Uterus (tissue), 3 donors: ENCODE measurements at regions not wholly inside any gene's neighbourhood (a gene's known extent, or its start where the extent isn't known, plus 50 kb on each side); places are given as distances from the start of the nearest gene placed in this dataset.

ENCODE experiments used
- DNase-seq, 2 donors: peaks; one replicate each; pipeline ENCODE4 v3.0.0-alpha.2; 2019 to 2020
- H3K27ac ChIP-seq, 2 donors: fragments of 200-600 bp; sonication (generic); 1 replicate in 1 of 2; 2 replicates in 1 of 2; pipeline ENCODE4 v1.5.1; 2016 to 2018
- H3K27me3 ChIP-seq, 2 donors: fragments of 200-600 bp; sonication (generic); one replicate each; pipeline ENCODE4 v1.5.1; 2018 to 2019; ENCODE audit warnings: control low read depth in 1 of 2
- H3K36me3 ChIP-seq, 2 donors: fragments of 200-600 bp; sonication (generic); one replicate each; pipeline ENCODE4 v1.5.1; 2019; ENCODE audit warnings: control low read depth in 1 of 2
- H3K4me1 ChIP-seq, 2 donors: fragments of 200-600 bp; sonication (generic); one replicate each; pipeline ENCODE4 v1.5.1; 2018 to 2019; ENCODE audit warnings: control low read depth in 1 of 2
- H3K4me3 ChIP-seq, 2 donors: fragments of 200-600 bp; sonication (generic); 1 replicate in 1 of 2; 2 replicates in 1 of 2; pipeline ENCODE4 v1.5.1; 2018 to 2019; ENCODE audit warnings: mild to moderate bottlenecking in 1 of 2
- H3K9me3 ChIP-seq, 2 donors: fragments of 200-600 bp; sonication (generic); one replicate each; pipeline ENCODE4 v1.5.1; 2019; ENCODE audit warnings: control low read depth in 1 of 2
- POLR2A ChIP-seq, 2 donors: fragments of 450-650 bp; IDR thresholded peaks; one replicate each; pipeline ENCODE4 v1.6.1; 2016; ENCODE audit warnings: antibody characterized with exemption in 2 of 2, mild to moderate bottlenecking in 1 of 2, moderate library complexity in 1 of 2
- intact Hi-C: fragments of 100-400 bp; cut with DNase I; formaldehyde crosslinking; loops from one replicate; pipeline ENCODE4 v1.15.1; 2023; ENCODE audit warnings: low total_unique reads
- TF ChIP-seq, protein P1 (sequence below), 4 experiments: fragments of 200-600 bp in 2 of 4; fragments of 450-650 bp in 2 of 4; sonication (generic) in 2 of 4; IDR thresholded peaks; one replicate each; pipeline ENCODE4 v1.5.1; 2016 to 2019; ENCODE audit warnings: antibody characterized with exemption in 4 of 4, mild to moderate bottlenecking in 2 of 4, moderate library complexity in 1 of 4
- donor health status: DM: yes; HTN: yes; CAD: no.

DNA sequence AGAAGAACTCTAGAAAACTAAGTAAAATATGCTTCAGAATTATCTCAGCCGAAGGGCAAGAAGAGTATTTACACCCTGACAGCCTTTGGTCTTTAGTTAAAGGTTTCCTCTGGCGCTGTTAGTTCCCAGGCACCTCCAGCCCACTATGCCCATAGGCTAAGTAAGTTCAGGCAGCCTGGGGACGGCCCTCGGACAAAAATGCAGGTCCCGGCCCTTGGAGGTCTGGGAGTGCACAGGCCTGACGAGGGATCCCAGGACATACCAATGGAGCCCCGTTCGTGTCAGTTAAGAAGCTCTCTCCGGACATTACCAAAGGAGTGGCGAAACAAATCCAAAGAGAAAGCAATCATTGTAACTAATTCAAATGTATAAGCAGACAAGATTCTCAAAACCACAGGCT lies 311.8 kb downstream of the CD83 start:
- no peak for DNase-seq
- Histone ChIP-seq H3K4me3 (no peak overlapping the region), H3K27me3 (no peaks in the 10 kb centered on the region), H3K4me1 (no peaks in the 10 kb centered on the region), H3K9me3 (no peaks in the 10 kb centered on the region), H3K27ac (no peak overlapping the region), H3K36me3 (no peaks in the 10 kb centered on the region)
- no peak for TF ChIP-seq POLR2A (IDR thresholded peaks at IDR 0.05)
- TF ChIP-seq, protein P1, sequence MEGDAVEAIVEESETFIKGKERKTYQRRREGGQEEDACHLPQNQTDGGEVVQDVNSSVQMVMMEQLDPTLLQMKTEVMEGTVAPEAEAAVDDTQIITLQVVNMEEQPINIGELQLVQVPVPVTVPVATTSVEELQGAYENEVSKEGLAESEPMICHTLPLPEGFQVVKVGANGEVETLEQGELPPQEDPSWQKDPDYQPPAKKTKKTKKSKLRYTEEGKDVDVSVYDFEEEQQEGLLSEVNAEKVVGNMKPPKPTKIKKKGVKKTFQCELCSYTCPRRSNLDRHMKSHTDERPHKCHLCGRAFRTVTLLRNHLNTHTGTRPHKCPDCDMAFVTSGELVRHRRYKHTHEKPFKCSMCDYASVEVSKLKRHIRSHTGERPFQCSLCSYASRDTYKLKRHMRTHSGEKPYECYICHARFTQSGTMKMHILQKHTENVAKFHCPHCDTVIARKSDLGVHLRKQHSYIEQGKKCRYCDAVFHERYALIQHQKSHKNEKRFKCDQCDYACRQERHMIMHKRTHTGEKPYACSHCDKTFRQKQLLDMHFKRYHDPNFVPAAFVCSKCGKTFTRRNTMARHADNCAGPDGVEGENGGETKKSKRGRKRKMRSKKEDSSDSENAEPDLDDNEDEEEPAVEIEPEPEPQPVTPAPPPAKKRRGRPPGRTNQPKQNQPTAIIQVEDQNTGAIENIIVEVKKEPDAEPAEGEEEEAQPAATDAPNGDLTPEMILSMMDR (IDR thresholded peaks at IDR 0.05), result no peak
- intact Hi-C loops, result no loop called here

DNA sequence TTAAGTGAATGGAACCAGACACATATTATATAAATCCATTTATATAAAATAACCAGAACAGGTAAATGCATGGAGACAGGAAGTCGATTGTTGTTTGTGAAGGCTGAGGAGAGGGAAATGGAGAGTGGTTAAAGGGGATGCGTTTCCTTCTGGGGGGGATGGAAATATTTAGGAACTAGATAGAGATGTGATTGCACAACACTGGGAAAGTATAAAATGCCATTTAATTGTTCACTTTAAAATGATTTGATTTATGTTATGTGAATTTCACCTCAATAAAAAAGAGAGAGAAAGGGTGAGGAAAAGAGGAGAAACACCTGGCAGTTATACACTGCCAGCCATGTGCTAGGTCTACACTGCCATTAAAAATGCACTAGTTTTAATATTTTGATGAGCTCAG lies 312.6 kb downstream of the CD83 start:
- Histone ChIP-seq H3K27ac (no peak overlapping the region), H3K36me3 (no peaks in the 10 kb centered on the region), H3K9me3 (no peaks in the 10 kb centered on the region), H3K4me3 (no peak overlapping the region), H3K27me3 (no peaks in the 10 kb centered on the region), H3K4me1 (no peaks in the 10 kb centered on the region)
- no peak for DNase-seq
- intact Hi-C loops, result no loop called here
- TF ChIP-seq POLR2A (IDR thresholded peaks at IDR 0.05), result no peak
- TF ChIP-seq, protein P1 (IDR thresholded peaks at IDR 0.05), result no peak

DNA sequence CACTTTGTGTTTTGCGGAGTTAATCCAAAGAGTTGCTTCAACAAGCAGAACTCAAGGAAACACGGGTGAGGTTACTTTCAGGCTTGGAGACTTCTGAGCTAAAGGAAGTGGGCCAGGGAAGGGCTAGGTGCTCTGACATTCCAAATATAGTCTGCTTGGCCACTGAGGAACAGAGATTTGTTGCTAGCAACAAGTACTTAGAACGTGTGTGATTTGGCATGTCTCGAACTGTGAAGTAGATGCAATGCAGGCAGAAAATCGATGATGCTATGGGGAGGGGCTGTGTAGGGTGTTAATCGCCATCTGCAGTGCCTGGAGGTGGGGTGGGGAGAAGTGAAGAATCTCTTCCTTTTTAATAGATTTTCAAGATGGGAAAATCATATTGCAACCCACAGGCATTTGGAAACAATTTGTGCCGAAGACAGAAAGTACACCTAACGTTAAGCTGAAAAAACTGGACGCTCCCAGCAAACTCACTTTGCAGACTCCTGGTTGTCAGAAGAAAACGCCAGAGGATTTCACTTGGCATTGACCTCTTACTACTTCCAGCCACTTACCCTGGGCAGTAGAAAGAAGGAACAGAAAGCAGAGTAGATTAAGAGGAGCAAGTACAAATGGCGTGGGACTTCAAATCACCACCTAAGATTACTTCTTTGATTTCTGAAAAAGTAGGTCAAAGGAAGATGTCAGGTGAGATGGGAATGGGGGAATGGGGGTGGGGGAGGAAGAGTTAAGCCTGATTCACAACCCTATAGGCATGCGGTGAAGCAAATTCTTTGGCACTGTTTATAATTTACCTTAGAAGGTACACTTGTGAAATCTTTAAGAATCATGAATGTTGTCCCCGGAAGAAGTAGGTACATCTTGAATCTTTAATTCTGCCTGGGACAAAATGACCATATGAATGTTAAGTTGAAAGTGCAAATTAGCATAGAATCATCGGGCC lies 314.1 kb downstream of the CD83 start:
- TF ChIP-seq, protein P1 (IDR thresholded peaks at IDR 0.05), result no peak
- H3K9me3 ChIP-seq, result no peaks in the 10 kb centered on the region
- no peaks in the 10 kb centered on the region for H3K4me1 ChIP-seq
- H3K4me3 ChIP-seq, result no peak overlapping the region
- H3K36me3 ChIP-seq, result no peaks in the 10 kb centered on the region
- H3K27me3 ChIP-seq, result no peaks in the 10 kb centered on the region
- intact Hi-C loops, result no loop called here
- no peak for DNase-seq
- H3K27ac ChIP-seq, result no peak overlapping the region

DNA sequence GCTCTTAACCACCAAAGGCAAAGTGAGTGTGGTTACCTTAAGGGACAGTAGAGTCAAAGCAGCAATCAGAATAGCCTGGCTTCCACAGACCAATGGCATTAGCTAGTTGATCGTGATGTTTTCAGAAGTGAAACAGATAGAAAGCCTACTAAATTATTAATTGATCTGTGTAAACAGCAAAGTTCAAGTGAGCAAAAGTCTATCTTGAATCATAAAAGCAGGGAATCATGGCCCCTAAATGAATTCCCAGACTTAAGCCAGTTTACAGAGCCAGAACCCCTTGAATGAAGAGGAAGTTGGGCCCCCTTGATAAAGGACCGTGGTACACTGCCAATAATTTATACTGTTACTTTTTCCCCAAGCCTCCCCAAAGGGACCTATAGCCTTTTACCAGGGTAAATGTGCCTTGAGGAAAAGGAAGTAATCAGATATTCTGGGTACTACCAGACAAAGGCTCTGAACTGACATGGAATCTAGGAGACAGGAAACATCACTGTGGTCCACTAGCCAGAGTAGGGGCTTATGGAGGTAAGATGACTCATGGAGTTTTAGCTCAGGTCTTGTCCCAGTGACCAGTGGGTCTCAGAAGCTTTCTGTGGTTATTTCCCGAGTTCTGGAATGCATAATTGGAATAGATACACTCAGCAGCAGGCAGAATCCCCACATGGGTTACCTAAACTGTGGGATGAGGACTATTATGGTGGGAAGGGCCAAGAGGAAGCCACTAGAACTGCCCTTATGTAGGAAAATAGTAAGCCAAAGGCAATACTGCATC lies 317.5 kb downstream of the CD83 start:
- intact Hi-C loops, result no loop called here
- no peak for DNase-seq
- TF ChIP-seq, protein P1 (IDR thresholded peaks at IDR 0.05), result no peak
- TF ChIP-seq POLR2A (IDR thresholded peaks at IDR 0.05), result no peak
- no peak overlapping the region for H3K27ac ChIP-seq
- H3K4me1 ChIP-seq, result no peaks in the 10 kb centered on the region
- no peaks in the 10 kb centered on the region for H3K36me3 ChIP-seq
- no peak overlapping the region for H3K4me3 ChIP-seq
- H3K9me3 ChIP-seq, result no peaks in the 10 kb centered on the region
- no peaks in the 10 kb centered on the region for H3K27me3 ChIP-seq

DNA sequence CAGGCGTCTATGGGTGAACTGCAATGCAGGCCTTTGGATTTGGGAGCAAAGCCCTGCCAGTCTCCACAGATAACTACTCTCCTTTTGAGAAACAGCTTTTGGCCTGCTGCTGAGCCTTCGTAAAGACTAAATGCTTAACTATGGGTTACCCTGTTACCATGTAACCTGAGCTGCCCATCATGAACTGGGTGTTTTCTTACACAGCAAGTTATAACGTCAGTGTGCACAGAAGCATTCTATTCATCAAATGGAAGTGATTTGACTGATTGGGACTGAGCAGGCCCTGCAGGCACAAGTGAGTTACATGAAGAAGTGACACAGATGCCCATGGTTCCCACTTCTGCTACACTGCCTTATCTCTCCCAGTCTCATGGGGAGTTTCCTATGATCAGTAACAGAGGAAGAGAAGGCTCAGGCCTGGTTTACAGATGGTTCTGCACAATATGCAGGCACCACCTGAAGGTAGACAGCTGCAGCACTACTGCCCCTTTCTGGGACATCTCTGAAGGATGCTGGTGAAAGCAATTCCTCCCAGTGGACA lies 319.1 kb downstream of the CD83 start:
- Histone ChIP-seq H3K27me3 (no peaks in the 10 kb centered on the region), H3K4me3 (no peak overlapping the region), H3K36me3 (no peaks in the 10 kb centered on the region), H3K27ac (no peak overlapping the region), H3K9me3 (no peaks in the 10 kb centered on the region), H3K4me1 (peaks cover 0 to 1% of the 10 kb centered on the region in 2 donors)
- DNase-seq, result no peak
- intact Hi-C loops, result no loop called here
- TF ChIP-seq, protein P1 (IDR thresholded peaks at IDR 0.05), result no peak
- TF ChIP-seq POLR2A (IDR thresholded peaks at IDR 0.05), result no peak
